H9 (cell line): ENCODE measurements at regions not wholly inside any gene's neighbourhood (a gene's known extent, or its start where the extent isn't known, plus 50 kb on each side); places are given as distances from the start of the nearest gene placed in this dataset.
"Not testable (repeated sequence)": the region's sequence is repeated elsewhere in the genome, so short reads cannot be mapped to it uniquely, and the experiment has no call there.

Source experiments
- DNase-seq: peaks from one replicate; pipeline ENCODE4 v3.0.0-alpha.2; 2017
- H2AFZ ChIP-seq: one replicate; pipeline ENCODE4 v1.6.1; 2013; ENCODE audit warnings: mild to moderate bottlenecking, low read length, control low read depth, moderate library complexity
- H2AK5ac ChIP-seq: 2 replicates; pipeline ENCODE4 v1.6.1; 2013; ENCODE audit warnings: low read length, control low read depth, mixed read lengths; ENCODE audit not compliant: insufficient read length
- H2BK120ac ChIP-seq: one replicate; pipeline ENCODE4 v1.6.1; 2013; ENCODE audit warnings: low read depth, mild to moderate bottlenecking, low read length, control low read depth, inconsistent platforms; ENCODE audit not compliant: poor library complexity, severe bottlenecking
- H2BK12ac ChIP-seq: 2 replicates; pipeline ENCODE4 v1.6.1; 2013; ENCODE audit warnings: low read length, control low read depth, mixed read lengths, low read depth; ENCODE audit not compliant: insufficient read length
- H2BK15ac ChIP-seq: 2 replicates; pipeline ENCODE4 v1.6.1; 2013; ENCODE audit warnings: low read depth, low read length, control low read depth
- H2BK20ac ChIP-seq: one replicate; pipeline ENCODE4 v1.6.1; 2013; ENCODE audit warnings: low read depth, mild to moderate bottlenecking, low read length, control low read depth, inconsistent platforms; ENCODE audit not compliant: poor library complexity, severe bottlenecking
- H2BK5ac ChIP-seq: 2 replicates; pipeline ENCODE4 v1.6.1; 2013; ENCODE audit warnings: low read length, control low read depth, mixed read lengths; ENCODE audit not compliant: insufficient read length
- H3K14ac ChIP-seq: 2 replicates; pipeline ENCODE4 v1.6.1; 2013; ENCODE audit warnings: low read length, control low read depth; ENCODE audit not compliant: insufficient read depth
- H3K18ac ChIP-seq: 2 replicates; pipeline ENCODE4 v1.6.1; 2013; ENCODE audit warnings: low read depth, mild to moderate bottlenecking, mixed read lengths, low read length, control low read depth; ENCODE audit not compliant: insufficient read length
- H3K23ac ChIP-seq: 2 replicates; pipeline ENCODE4 v1.6.1; 2013; ENCODE audit warnings: low read length, control low read depth, mixed read lengths, low read depth; ENCODE audit not compliant: insufficient read length
- H3K23me2 ChIP-seq: 2 replicates; pipeline ENCODE4 v1.6.1; 2013; ENCODE audit warnings: low read depth, mild to moderate bottlenecking, mixed read lengths, low read length, control low read depth; ENCODE audit not compliant: insufficient read length, poor library complexity, severe bottlenecking
- H3K27ac ChIP-seq: 2 replicates; pipeline ENCODE4 v1.5.1; 2013; ENCODE audit warnings: low read length, control low read depth, mixed read lengths, low read depth; ENCODE audit not compliant: insufficient read length
- H3K27me3 ChIP-seq: 2 replicates; pipeline ENCODE4 v1.6.1; 2013; ENCODE audit warnings: low read length, control low read depth, inconsistent platforms; ENCODE audit not compliant: insufficient read depth
- H3K4ac ChIP-seq: 2 replicates; pipeline ENCODE4 v1.6.1; 2013; ENCODE audit warnings: low read depth, mild to moderate bottlenecking, control low read depth, inconsistent platforms, low read length, moderate library complexity
- H3K4me1 ChIP-seq: 2 replicates; pipeline ENCODE4 v1.6.1; 2013; ENCODE audit warnings: low read length, control low read depth, inconsistent platforms; ENCODE audit not compliant: insufficient read depth
- H3K4me2 ChIP-seq: 2 replicates; pipeline ENCODE4 v1.6.1; 2013; ENCODE audit warnings: low read length, control low read depth, mixed read lengths; ENCODE audit not compliant: insufficient read length, insufficient read depth
- H3K56ac ChIP-seq: 2 replicates; pipeline ENCODE4 v1.6.1; 2013; ENCODE audit warnings: low read depth, mild to moderate bottlenecking, mixed read lengths, low read length, control low read depth; ENCODE audit not compliant: insufficient read length
- H3K79me1 ChIP-seq: 2 replicates; pipeline ENCODE4 v1.6.1; 2013; ENCODE audit warnings: low read depth, mild to moderate bottlenecking, moderate library complexity, low read length, control low read depth, inconsistent platforms; ENCODE audit not compliant: insufficient read depth, poor library complexity, severe bottlenecking
- H3K79me2 ChIP-seq: 2 replicates; pipeline ENCODE4 v1.6.1; 2013; ENCODE audit warnings: low read length, control low read depth, inconsistent platforms; ENCODE audit not compliant: insufficient read depth
- H3K9ac ChIP-seq: 2 replicates; pipeline ENCODE4 v1.6.1; 2013; ENCODE audit warnings: low read length, control low read depth, mixed read lengths; ENCODE audit not compliant: insufficient read length; ENCODE audit errors: extremely low read depth
- H3K9me3 ChIP-seq: one replicate; pipeline ENCODE4 v1.6.1; 2013; ENCODE audit warnings: low read depth, low read length, inconsistent platforms; ENCODE audit not compliant: control insufficient read depth
- H3T11ph ChIP-seq: one replicate; pipeline ENCODE4 v1.6.1; 2013; ENCODE audit warnings: mild to moderate bottlenecking, low read length, control low read depth, inconsistent platforms
- H4K20me1 ChIP-seq: one replicate; pipeline ENCODE4 v1.6.1; 2013; ENCODE audit not compliant: control insufficient read depth, insufficient read length, insufficient read depth
- H4K5ac ChIP-seq: 2 replicates; pipeline ENCODE4 v1.6.1; 2013; ENCODE audit warnings: low read depth, mild to moderate bottlenecking, mixed read lengths, low read length, control low read depth; ENCODE audit not compliant: insufficient read length
- H4K8ac ChIP-seq: replicated peaks from 2 replicates; pipeline ENCODE4 v1.6.1; 2013; ENCODE audit warnings: low read length, control low read depth, mixed read lengths, low read depth; ENCODE audit not compliant: insufficient read length
- H4K91ac ChIP-seq: 2 replicates; pipeline ENCODE4 v1.6.1; 2013; ENCODE audit warnings: low read depth, mild to moderate bottlenecking, moderate library complexity, mixed read lengths, low read length, control low read depth; ENCODE audit not compliant: insufficient read length
- H3K27ac Mint-ChIP-seq, 3 experiments: 2 replicates in 2 of 3; 3 replicates in 1 of 3; pipeline ENCODE4 v1.8.0; 2020 to 2021; ENCODE audit warnings: mixed read lengths in 3 of 3, mild to moderate bottlenecking in 1 of 3, moderate library complexity in 1 of 3
- H3K27me3 Mint-ChIP-seq: 2 replicates; pipeline ENCODE4 v1.8.0; 2021; ENCODE audit warnings: low read depth, mild to moderate bottlenecking, moderate library complexity, mixed read lengths
- H3K36me3 Mint-ChIP-seq, 3 experiments: 2 replicates in 2 of 3; 3 replicates in 1 of 3; pipeline ENCODE4 v1.8.0; 2020 to 2021; ENCODE audit warnings: low read depth in 3 of 3, mixed read lengths in 3 of 3; ENCODE audit not compliant: insufficient read depth in 1 of 3
- H3K4me1 Mint-ChIP-seq, 2 experiments: 2 replicates each; pipeline ENCODE4 v1.8.0; 2020; ENCODE audit warnings: mixed read lengths in 2 of 2
- H3K4me3 Mint-ChIP-seq, 2 experiments: 2 replicates in 1 of 2; 3 replicates in 1 of 2; pipeline ENCODE4 v1.8.0; 2020 to 2021; ENCODE audit warnings: mild to moderate bottlenecking in 2 of 2, mixed read lengths in 2 of 2, moderate library complexity in 1 of 2
- H3K9me3 Mint-ChIP-seq, 2 experiments: 2 replicates in 1 of 2; 3 replicates in 1 of 2; pipeline ENCODE4 v1.8.0; 2020; ENCODE audit warnings: mild to moderate bottlenecking in 2 of 2, mixed read lengths in 2 of 2, moderate library complexity in 1 of 2
- WGBS: extraction: QIAGEN DNeasy Blood & Tissue Kit; methylation state at CpG from one replicate; pipeline ENCODE4 v1.1.7; 2013; ENCODE audit warnings: missing lambda C conversion rate, low lambda C conversion rate, mixed read lengths; ENCODE audit not compliant: insufficient read length; ENCODE audit errors: extremely low coverage; 5-methylcytosine and 5-hydroxymethylcytosine counted together
- TF ChIP-seq, protein P1 (sequence below): fragments of 200-600 bp; sonication (generic); conservative IDR thresholded peaks from 3 replicates; pipeline ENCODE4 v1.8.0; 2021; ENCODE audit warnings: antibody characterized with exemption, mild to moderate bottlenecking

DNA sequence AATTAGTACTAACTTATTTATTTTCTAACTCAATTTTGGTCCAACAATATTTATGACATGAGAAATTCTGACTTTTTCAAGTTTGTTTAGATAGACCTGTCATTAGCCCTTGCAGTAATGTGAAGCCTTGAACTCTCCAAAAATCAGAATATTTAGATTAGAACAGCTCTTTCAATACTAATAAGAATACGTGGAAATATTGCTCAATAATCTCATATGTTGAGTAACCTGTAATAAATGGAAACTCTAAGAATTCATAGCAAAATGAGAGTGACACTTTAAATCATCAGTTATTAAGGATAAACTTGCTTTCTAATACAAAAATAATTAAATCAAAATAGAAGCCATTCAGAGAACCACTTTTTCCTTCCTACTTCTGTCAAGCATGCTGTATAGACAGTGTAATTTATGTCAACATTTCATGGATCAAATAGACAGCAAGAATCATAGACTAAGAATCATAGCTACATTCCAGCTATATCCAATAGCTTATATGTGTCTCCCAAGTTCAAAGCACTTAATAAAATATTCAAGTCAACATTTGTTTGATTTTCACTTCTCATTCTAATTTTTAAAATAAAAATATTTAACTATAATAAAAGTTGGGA is 710.3 kb upstream of the SOX11 start:
- TF ChIP-seq, protein P1, sequence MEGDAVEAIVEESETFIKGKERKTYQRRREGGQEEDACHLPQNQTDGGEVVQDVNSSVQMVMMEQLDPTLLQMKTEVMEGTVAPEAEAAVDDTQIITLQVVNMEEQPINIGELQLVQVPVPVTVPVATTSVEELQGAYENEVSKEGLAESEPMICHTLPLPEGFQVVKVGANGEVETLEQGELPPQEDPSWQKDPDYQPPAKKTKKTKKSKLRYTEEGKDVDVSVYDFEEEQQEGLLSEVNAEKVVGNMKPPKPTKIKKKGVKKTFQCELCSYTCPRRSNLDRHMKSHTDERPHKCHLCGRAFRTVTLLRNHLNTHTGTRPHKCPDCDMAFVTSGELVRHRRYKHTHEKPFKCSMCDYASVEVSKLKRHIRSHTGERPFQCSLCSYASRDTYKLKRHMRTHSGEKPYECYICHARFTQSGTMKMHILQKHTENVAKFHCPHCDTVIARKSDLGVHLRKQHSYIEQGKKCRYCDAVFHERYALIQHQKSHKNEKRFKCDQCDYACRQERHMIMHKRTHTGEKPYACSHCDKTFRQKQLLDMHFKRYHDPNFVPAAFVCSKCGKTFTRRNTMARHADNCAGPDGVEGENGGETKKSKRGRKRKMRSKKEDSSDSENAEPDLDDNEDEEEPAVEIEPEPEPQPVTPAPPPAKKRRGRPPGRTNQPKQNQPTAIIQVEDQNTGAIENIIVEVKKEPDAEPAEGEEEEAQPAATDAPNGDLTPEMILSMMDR: no peak
- Histone ChIP-seq H3K79me2 (no peaks in the 10 kb centered on the region; the same call in 1 of the 2 replicates), H3K9ac (no peak overlapping the region), H3K79me1 (no peaks in the 10 kb centered on the region), H3K4ac (no peak overlapping the region), H4K20me1 (no peaks in the 10 kb centered on the region), H3K27me3 (no peaks in the 10 kb centered on the region), H3K18ac (no peak overlapping the region), H3K4me1 (no peaks in the 10 kb centered on the region), H2AFZ (no peak overlapping the region), H2BK5ac (no peak overlapping the region), H3K56ac (no peak overlapping the region), H4K91ac (no peak overlapping the region), H3K14ac (no peak overlapping the region), H3T11ph (no peak overlapping the region), H4K8ac (no peak overlapping the region), H3K27ac (no peak overlapping the region), H4K5ac (no peak overlapping the region), H2BK12ac (no peak overlapping the region), H2AK5ac (no peak overlapping the region), H2BK20ac (no peak overlapping the region), H3K23me2 (no peaks in the 10 kb centered on the region), H3K23ac (no peak overlapping the region), H2BK120ac (no peak overlapping the region), H2BK15ac (no peak overlapping the region), H3K9me3 (no peaks in the 10 kb centered on the region), H3K4me2 (no peak overlapping the region)
- no peaks in the 10 kb centered on the region for H3K36me3 Mint-ChIP-seq
- DNase-seq: no peak
- H3K27ac Mint-ChIP-seq: no peak overlapping the region
- no CpG with 5 or more reads among the region's 1 CpG for WGBS
- H3K4me1 Mint-ChIP-seq: peaks cover 14 to 16% of the 10 kb centered on the region in 2 experiments
- H3K9me3 Mint-ChIP-seq: no peaks in the 10 kb centered on the region; a peak in 2 of 5 replicates
- no peaks in the 10 kb centered on the region for H3K27me3 Mint-ChIP-seq
- H3K4me3 Mint-ChIP-seq: no peak overlapping the region

DNA sequence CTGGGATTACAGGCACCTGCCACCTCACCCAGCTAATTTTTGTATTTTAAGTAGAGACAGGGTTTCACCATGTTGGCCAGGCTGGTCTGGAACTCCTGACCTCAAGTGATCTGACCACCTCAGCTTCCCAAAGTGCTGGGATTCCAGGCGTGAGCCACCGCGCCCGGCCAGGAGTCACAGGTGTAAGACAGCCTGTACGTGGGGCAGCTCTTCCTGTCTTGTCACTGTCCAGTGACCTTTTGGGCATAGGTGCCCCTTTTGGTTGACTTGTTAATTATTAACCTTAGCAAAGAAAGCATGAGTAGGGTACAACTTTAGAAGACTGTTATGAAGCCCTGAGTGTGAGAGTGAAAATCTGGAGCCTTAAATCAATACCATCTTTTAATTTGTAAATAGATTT is 703.7 kb upstream of the SOX11 start:
- not testable (repeated sequence) for H3K9me3 ChIP-seq, H3K9ac ChIP-seq, DNase-seq, H2AFZ ChIP-seq, H2BK15ac ChIP-seq, H3K27ac Mint-ChIP-seq, H3K14ac ChIP-seq, H3K23me2 ChIP-seq, H3K9me3 Mint-ChIP-seq, H3K4ac ChIP-seq, H3K4me1 ChIP-seq, H2AK5ac ChIP-seq, H2BK20ac ChIP-seq, H3K27me3 Mint-ChIP-seq, H3K4me1 Mint-ChIP-seq, H3K56ac ChIP-seq, H2BK5ac ChIP-seq, H4K8ac ChIP-seq, H3K4me3 Mint-ChIP-seq, H4K91ac ChIP-seq, H3K4me2 ChIP-seq, H3K27me3 ChIP-seq, H4K5ac ChIP-seq, H3K27ac ChIP-seq, H4K20me1 ChIP-seq, H3T11ph ChIP-seq, H3K79me1 ChIP-seq, H3K36me3 Mint-ChIP-seq, H2BK12ac ChIP-seq, H3K23ac ChIP-seq, H2BK120ac ChIP-seq, H3K18ac ChIP-seq, H3K79me2 ChIP-seq
- no CpG with 5 or more reads among the region's 5 CpGs for WGBS
